ENCODE measurements at regions not wholly inside any gene's neighbourhood (a gene's known extent, or its start where the extent isn't known, plus 50 kb on each side); places are given as distances from the start of the nearest gene placed in this dataset.
A peak's percentile ranks its signal among the peaks of the same experiment; 100 is the strongest.

GRCh38 chr11:130804306-130805076, 111.8 kb downstream of the SNX19 start:
- DNase-seq (ENCODE audit: low spot score): no peak

GRCh38 chr11:130806746-130807145, 109.5 kb downstream of the SNX19 start:
- peak; percentile 10 for DNase-seq (ENCODE audit: low spot score)

- DNase-seq (ENCODE audit: low spot score): no peak
These were observed 107.7 kb downstream of the SNX19 start for GRCh38 chr11:130808541-130808940.

- no peak for DNase-seq (ENCODE audit: low spot score)
These were observed 103.1 kb downstream of the SNX19 start for GRCh38 chr11:130813196-130813595.

- no peak for DNase-seq (ENCODE audit: low spot score)
These were observed 102.6 kb downstream of the SNX19 start for GRCh38 chr11:130813638-130814037.

GRCh38 chr11:130814440-130815096, 101.7 kb downstream of the SNX19 start:
- DNase-seq (ENCODE audit: low spot score): no peak

GRCh38 chr11:130815097-130815802, 101.0 kb downstream of the SNX19 start:
- DNase-seq (ENCODE audit: low spot score): no peak

GRCh38 chr11:130815956-130816355, 100.3 kb downstream of the SNX19 start:
- no peak for DNase-seq (ENCODE audit: low spot score)

- no peak for DNase-seq (ENCODE audit: low spot score)
These were observed 99.5 kb downstream of the SNX19 start for GRCh38 chr11:130816546-130817329.

- DNase-seq (ENCODE audit: low spot score): peak; percentile 5
These were observed 98.8 kb downstream of the SNX19 start for GRCh38 chr11:130817330-130817944.

- no peak for DNase-seq (ENCODE audit: low spot score)
These were observed 96.7 kb downstream of the SNX19 start for GRCh38 chr11:130819625-130820024.
